ENCODE measurements at regions not wholly inside any gene's neighbourhood (a gene's known extent, or its start where the extent isn't known, plus 50 kb on each side); places are given as distances from the start of the nearest gene placed in this dataset.

- intact Hi-C loops (cut with micrococcal nuclease): no loop called here
- no peak overlapping the region for H3K27ac ChIP-seq (ENCODE audit: low read depth, low read length)
- DNase-seq (ENCODE audit: low read depth, low spot score): no peak
- no peaks in the 10 kb centered on the region for H3K36me3 ChIP-seq (ENCODE audit: control insufficient read depth in 1 of 2, insufficient read depth in 2 of 2, low read length in 2 of 2)
- no peak overlapping the region for H3K4me2 ChIP-seq (ENCODE audit: low read length)
- ATAC-seq: no peak
- no peaks in the 10 kb centered on the region for H3K27me3 ChIP-seq (ENCODE audit: insufficient read depth, low read length)
- RAD21 ChIA-PET (ENCODE audit: low non-redundant PET in 1 of 2, low total read pairs in 2 of 2, uncharacterized antibody in 2 of 2, unreplicated experiment in 2 of 2): no interaction called here
- no peaks in the 10 kb centered on the region for H3K79me2 ChIP-seq (ENCODE audit: insufficient read depth, low read length)
- no peaks in the 10 kb centered on the region for H4K20me1 ChIP-seq (ENCODE audit: insufficient read depth)
- no peaks in the 10 kb centered on the region for H3K4me1 ChIP-seq (ENCODE audit: control insufficient read depth in 1 of 2, insufficient read depth in 2 of 2, low read length in 2 of 2)
- H3K4me3 ChIP-seq (replicated peaks in 1 of 2; ENCODE audit: low read depth in 1 of 2, low read length in 2 of 2): no peak overlapping the region
- POLR2A ChIA-PET: no interaction called here
- no peaks in the 10 kb centered on the region for H3K9me3 ChIP-seq (ENCODE audit: control insufficient read depth in 1 of 2, insufficient read depth in 1 of 2, low read depth in 1 of 2, low read length in 2 of 2)
- no peak overlapping the region for H3K9ac ChIP-seq (ENCODE audit: low read length)
- TF ChIP-seq REST (IDR thresholded peaks at IDR 0.05; ENCODE audit: low read depth): no peak
- no peak for TF ChIP-seq POLR2AphosphoS5 (IDR thresholded peaks at IDR 0.05; ENCODE audit: low read depth, low read length)
- no peak for TF ChIP-seq FOSL1 (IDR thresholded peaks at IDR 0.05; ENCODE audit: low read depth)
- no peak for TF ChIP-seq SIN3A (IDR thresholded peaks at IDR 0.05; ENCODE audit: low read depth)
- no peak for TF ChIP-seq ZBTB33 (IDR thresholded peaks at IDR 0.05; ENCODE audit: extremely low read depth, insufficient replicate concordance, low read length)
- no peak for TF ChIP-seq EGR1 (IDR thresholded peaks at IDR 0.05; ENCODE audit: low read depth)
- no peak for TF ChIP-seq ZNF274 (IDR thresholded peaks at IDR 0.05; ENCODE audit: low read depth, low read length)
- TF ChIP-seq EZH2phosphoT487 (IDR thresholded peaks at IDR 0.05; ENCODE audit: borderline replicate concordance): no peak
- TF ChIP-seq RAD21 (IDR thresholded peaks at IDR 0.05; ENCODE audit: low read depth): no peak
- TF ChIP-seq SP1 (IDR thresholded peaks at IDR 0.05; ENCODE audit: low read depth): no peak
- TF ChIP-seq POLR2A (IDR thresholded peaks at IDR 0.05; ENCODE audit: borderline replicate concordance, extremely low read depth, insufficient read depth, insufficient read length): no peak
- no peak for TF ChIP-seq CEBPB (IDR thresholded peaks at IDR 0.05; ENCODE audit: low read depth)
- TF ChIP-seq, protein P1, sequence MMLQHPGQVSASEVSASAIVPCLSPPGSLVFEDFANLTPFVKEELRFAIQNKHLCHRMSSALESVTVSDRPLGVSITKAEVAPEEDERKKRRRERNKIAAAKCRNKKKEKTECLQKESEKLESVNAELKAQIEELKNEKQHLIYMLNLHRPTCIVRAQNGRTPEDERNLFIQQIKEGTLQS (IDR thresholded peaks at IDR 0.05): no peak
- TF ChIP-seq ELF1 (IDR thresholded peaks at IDR 0.05; ENCODE audit: borderline replicate concordance, low read depth): no peak
- no peak for TF ChIP-seq CBX3 (IDR thresholded peaks at IDR 0.05; ENCODE audit: low read depth)
- TF ChIP-seq EZH2 (IDR thresholded peaks at IDR 0.05): no peak
- H3K9me2 ChIP-seq (ENCODE audit: insufficient read depth): no peaks in the 10 kb centered on the region
- no TSS peak for BruUV-seq (replicated peaks)
- CTCF ChIA-PET: no interaction called here
- H2AFZ ChIP-seq (ENCODE audit: low read depth, low read length, poor library complexity, severe bottlenecking): no peak overlapping the region
Measured at GRCh38 chr14:101024686-101025085, 121.2 kb upstream of the RTL1 start.
